ENCODE measurements at regions not wholly inside any gene's neighbourhood (a gene's known extent, or its start where the extent isn't known, plus 50 kb on each side); places are given as distances from the start of the nearest gene placed in this dataset.

- H3K4me3 ChIP-seq (replicated peaks; ENCODE audit: low read depth, low read length), result no peak overlapping the region
- no peak for TF ChIP-seq CTCF (IDR thresholded peaks at IDR 0.05; ENCODE audit: low read length, missing control alignments)
- DNase-seq (ENCODE audit: low read depth), result peak; percentile 73
Observed at GRCh38 chr9:106718936-106719335, 144.0 kb upstream of the ZNF462 start.

GRCh38 chr9:106722051-106722753, 140.8 kb upstream of the ZNF462 start:
- no peak overlapping the region for H3K4me3 ChIP-seq (replicated peaks; ENCODE audit: low read depth, low read length)
- DNase-seq (ENCODE audit: low read depth), result no peak
- TF ChIP-seq CTCF (IDR thresholded peaks at IDR 0.05; ENCODE audit: low read length, missing control alignments), result no peak

- no peak for TF ChIP-seq CTCF (IDR thresholded peaks at IDR 0.05; ENCODE audit: low read length, missing control alignments)
- DNase-seq (ENCODE audit: low read depth), result no peak
- H3K4me3 ChIP-seq (replicated peaks; ENCODE audit: low read depth, low read length), result no peak overlapping the region
Observed at GRCh38 chr9:106723926-106724325, 139.0 kb upstream of the ZNF462 start.

GRCh38 chr9:106724566-106724965, 138.4 kb upstream of the ZNF462 start:
- no peak for TF ChIP-seq CTCF (IDR thresholded peaks at IDR 0.05; ENCODE audit: low read length, missing control alignments)
- no peak overlapping the region for H3K4me3 ChIP-seq (replicated peaks; ENCODE audit: low read depth, low read length)
- no peak for DNase-seq (ENCODE audit: low read depth)

GRCh38 chr9:106726070-106726815, 136.7 kb upstream of the ZNF462 start:
- TF ChIP-seq CTCF (IDR thresholded peaks at IDR 0.05; ENCODE audit: low read length, missing control alignments), result no peak
- DNase-seq (ENCODE audit: low read depth), result peak; percentile 13

GRCh38 chr9:106727969-106728368, 135.0 kb upstream of the ZNF462 start:
- no peak for DNase-seq (ENCODE audit: low read depth)
- TF ChIP-seq CTCF (IDR thresholded peaks at IDR 0.05; ENCODE audit: low read length, missing control alignments), result no peak
- H3K4me3 ChIP-seq (replicated peaks; ENCODE audit: low read depth, low read length), result no peak overlapping the region

More at GRCh38 chr9:106726070-106726815, 136.7 kb upstream of the ZNF462 start:
- H3K4me3 ChIP-seq (replicated peaks; ENCODE audit: low read depth, low read length), result no peak overlapping the region

All from fibroblast of pulmonary artery (primary cell).